WTC11 (cell line): ENCODE measurements at regions not wholly inside any gene's neighbourhood (a gene's known extent, or its start where the extent isn't known, plus 50 kb on each side); places are given as distances from the start of the nearest gene placed in this dataset.

ENCODE experiments used
- FOXP1 ChIP-seq: sonication (generic); formaldehyde crosslinking; IDR thresholded peaks from 2 replicates; pipeline ENCODE4 v1.8.0; 2022; ENCODE audit warnings: missing genetic modification reagents, mild to moderate bottlenecking, moderate library complexity, borderline replicate concordance
- MXD4 ChIP-seq: fragments of 250-450 bp; sonication (Bioruptor Pico); IDR thresholded peaks from 2 replicates; pipeline ENCODE4 v1.8.0; 2021; ENCODE audit warnings: mild to moderate bottlenecking, moderate library complexity, borderline replicate concordance
- NR2C2 ChIP-seq: sonication (generic); formaldehyde crosslinking; IDR thresholded peaks from 2 replicates; pipeline ENCODE4 v1.8.0; 2022; ENCODE audit warnings: mild to moderate bottlenecking, missing genetic modification reagents
- SP1 ChIP-seq: sonication (generic); formaldehyde crosslinking; conservative IDR thresholded peaks from 2 replicates; pipeline ENCODE4 v1.8.1; 2022; ENCODE audit warnings: missing genetic modification reagents
- TF ChIP-seq, protein P1 (sequence below): fragments of 200-600 bp; IDR thresholded peaks from 2 replicates; pipeline ENCODE4 v1.8.0; 2022; ENCODE audit warnings: antibody characterized with exemption

DNA sequence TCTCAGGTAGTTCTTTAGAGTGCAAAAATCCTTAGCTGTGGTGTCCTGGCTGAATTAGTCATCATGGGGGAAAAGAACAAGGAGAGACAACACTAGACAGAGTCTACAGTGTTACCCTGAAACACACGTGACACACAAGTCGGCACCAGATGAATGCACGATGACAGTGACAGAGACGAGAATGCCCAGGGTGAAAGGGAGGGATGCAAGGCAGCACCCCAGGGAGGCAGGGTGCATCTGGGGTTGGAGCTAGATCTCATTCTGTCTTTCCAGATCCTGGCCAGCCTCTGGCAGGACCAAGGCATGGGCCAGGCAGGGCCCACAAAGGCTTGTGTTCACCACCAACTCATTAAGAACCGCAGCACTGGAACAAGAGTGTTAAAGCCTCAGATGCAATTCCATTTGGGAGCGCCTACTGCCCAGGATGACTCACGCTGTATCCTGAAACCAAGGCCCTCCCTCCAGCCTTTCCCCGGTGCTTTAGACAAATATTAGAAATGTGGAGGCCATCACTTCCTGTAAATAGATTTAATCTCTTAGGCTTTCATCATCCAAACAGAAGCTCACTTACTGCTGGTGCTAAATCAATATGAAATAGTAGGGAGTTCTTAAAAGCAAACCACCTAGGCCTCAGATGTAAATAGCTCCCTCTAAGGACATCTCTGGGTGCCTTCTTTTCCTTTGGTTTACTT is 56.1 kb downstream of the IRX2 start:
- no peak for TF ChIP-seq SP1
- TF ChIP-seq, protein P1, sequence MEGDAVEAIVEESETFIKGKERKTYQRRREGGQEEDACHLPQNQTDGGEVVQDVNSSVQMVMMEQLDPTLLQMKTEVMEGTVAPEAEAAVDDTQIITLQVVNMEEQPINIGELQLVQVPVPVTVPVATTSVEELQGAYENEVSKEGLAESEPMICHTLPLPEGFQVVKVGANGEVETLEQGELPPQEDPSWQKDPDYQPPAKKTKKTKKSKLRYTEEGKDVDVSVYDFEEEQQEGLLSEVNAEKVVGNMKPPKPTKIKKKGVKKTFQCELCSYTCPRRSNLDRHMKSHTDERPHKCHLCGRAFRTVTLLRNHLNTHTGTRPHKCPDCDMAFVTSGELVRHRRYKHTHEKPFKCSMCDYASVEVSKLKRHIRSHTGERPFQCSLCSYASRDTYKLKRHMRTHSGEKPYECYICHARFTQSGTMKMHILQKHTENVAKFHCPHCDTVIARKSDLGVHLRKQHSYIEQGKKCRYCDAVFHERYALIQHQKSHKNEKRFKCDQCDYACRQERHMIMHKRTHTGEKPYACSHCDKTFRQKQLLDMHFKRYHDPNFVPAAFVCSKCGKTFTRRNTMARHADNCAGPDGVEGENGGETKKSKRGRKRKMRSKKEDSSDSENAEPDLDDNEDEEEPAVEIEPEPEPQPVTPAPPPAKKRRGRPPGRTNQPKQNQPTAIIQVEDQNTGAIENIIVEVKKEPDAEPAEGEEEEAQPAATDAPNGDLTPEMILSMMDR, result no peak
- TF ChIP-seq NR2C2, result no peak
- no peak for TF ChIP-seq FOXP1 (CRISPR knock-in tag)
- TF ChIP-seq MXD4, result no peak
